ENCODE measurements at regions not wholly inside any gene's neighbourhood (a gene's known extent, or its start where the extent isn't known, plus 50 kb on each side); places are given as distances from the start of the nearest gene placed in this dataset.

- no peaks in the 10 kb centered on the region for H3K27me3 ChIP-seq (ENCODE audit: insufficient read depth, poor library complexity, severe bottlenecking)
- no peak for TF ChIP-seq POLR2AphosphoS5 (IDR thresholded peaks at IDR 0.05; ENCODE audit: low read depth)
- TF ChIP-seq GABPA (IDR thresholded peaks at IDR 0.05; ENCODE audit: low read depth), result no peak
- no peak for TF ChIP-seq CTCF (IDR thresholded peaks at IDR 0.05; ENCODE audit: insufficient read depth, low read length)
- TF ChIP-seq SPI1 (IDR thresholded peaks at IDR 0.05; ENCODE audit: borderline replicate concordance, low read depth), result no peak
- TF ChIP-seq REST (IDR thresholded peaks at IDR 0.05; ENCODE audit: insufficient replicate concordance, low read depth), result no peak
- DNase-seq (ENCODE audit: low read depth in 1 of 2, low spot score in 1 of 2), result no peak
- H3K27ac ChIP-seq (replicated peaks), result no peak overlapping the region
- H3K4me3 ChIP-seq (replicated peaks; ENCODE audit: insufficient read depth, low read length), result no peak overlapping the region
These were observed 88.8 kb downstream of the GPR85 start for GRCh38 chr7:112997831-112998230.

GRCh38 chr7:112996331-112996871 is 90.2 kb downstream of the GPR85 start:
- Histone ChIP-seq H3K27ac (replicated peaks) (no peak overlapping the region), H3K27me3 (ENCODE audit: insufficient read depth, poor library complexity, severe bottlenecking) (no peaks in the 10 kb centered on the region), H3K4me3 (replicated peaks; ENCODE audit: insufficient read depth, low read length) (no peak overlapping the region)
- no peak for TF ChIP-seq SPI1 (IDR thresholded peaks at IDR 0.05; ENCODE audit: borderline replicate concordance, low read depth)
- TF ChIP-seq CTCF (IDR thresholded peaks at IDR 0.05; ENCODE audit: insufficient read depth, low read length), result no peak
- no peak for TF ChIP-seq GABPA (IDR thresholded peaks at IDR 0.05; ENCODE audit: low read depth)
- TF ChIP-seq POLR2AphosphoS5 (IDR thresholded peaks at IDR 0.05; ENCODE audit: low read depth), result no peak
- no peak for TF ChIP-seq REST (IDR thresholded peaks at IDR 0.05; ENCODE audit: insufficient replicate concordance, low read depth)
- DNase-seq (ENCODE audit: low read depth in 1 of 2, low spot score in 1 of 2), result no peak

GRCh38 chr7:112995059-112995824 is 91.4 kb downstream of the GPR85 start:
- TF ChIP-seq CTCF (IDR thresholded peaks at IDR 0.05; ENCODE audit: insufficient read depth, low read length) (no peak), REST (IDR thresholded peaks at IDR 0.05; ENCODE audit: insufficient replicate concordance, low read depth) (no peak), SPI1 (IDR thresholded peaks at IDR 0.05; ENCODE audit: borderline replicate concordance, low read depth) (no peak), POLR2AphosphoS5 (IDR thresholded peaks at IDR 0.05; ENCODE audit: low read depth) (no peak), GABPA (IDR thresholded peaks at IDR 0.05; ENCODE audit: low read depth) (no peak)
- no peak overlapping the region for H3K4me3 ChIP-seq (replicated peaks; ENCODE audit: insufficient read depth, low read length)
- DNase-seq (ENCODE audit: low read depth in 1 of 2, low spot score in 1 of 2), result no peak
- no peaks in the 10 kb centered on the region for H3K27me3 ChIP-seq (ENCODE audit: insufficient read depth, poor library complexity, severe bottlenecking)
- H3K27ac ChIP-seq (replicated peaks), result no peak overlapping the region
